Left ventricle myocardium inferior (tissue), 1 donor: ENCODE measurements at regions not wholly inside any gene's neighbourhood (a gene's known extent, or its start where the extent isn't known, plus 50 kb on each side); places are given as distances from the start of the nearest gene placed in this dataset.

Experiments used
- DNase-seq: peaks from one replicate; pipeline ENCODE4 v3.0.0-alpha.2; 2020
- H3K27ac ChIP-seq: fragments of 200-600 bp; replicated peaks from 2 replicates; pipeline ENCODE4 v1.8.0; 2021
- H3K27me3 ChIP-seq: fragments of 200-600 bp; 2 replicates; pipeline ENCODE4 v1.8.0; 2021; ENCODE audit warnings: low read depth
- H3K36me3 ChIP-seq: fragments of 200-600 bp; 2 replicates; pipeline ENCODE4 v1.8.0; 2021
- H3K4me1 ChIP-seq: fragments of 200-600 bp; 2 replicates; pipeline ENCODE4 v1.8.0; 2021
- H3K4me3 ChIP-seq: fragments of 200-600 bp; 2 replicates; pipeline ENCODE4 v1.8.0; 2021; ENCODE audit warnings: mild to moderate bottlenecking, moderate library complexity
- H3K9me3 ChIP-seq: fragments of 200-600 bp; replicated peaks from 2 replicates; pipeline ENCODE4 v1.8.0; 2021
- intact Hi-C: fragments of 100-400 bp; cut with micrococcal nuclease; formaldehyde crosslinking; loops from one replicate; pipeline ENCODE4 v1.11.0; 2022
- TF ChIP-seq, protein P1 (sequence below): fragments of 200-600 bp; IDR thresholded peaks from 2 replicates; pipeline ENCODE4 v1.8.0; 2021; ENCODE audit warnings: antibody characterized with exemption, mild to moderate bottlenecking, borderline replicate concordance
- donor health status: DM: no; HTN: yes; CAD: no; lungs with severe emphysema.

DNA sequence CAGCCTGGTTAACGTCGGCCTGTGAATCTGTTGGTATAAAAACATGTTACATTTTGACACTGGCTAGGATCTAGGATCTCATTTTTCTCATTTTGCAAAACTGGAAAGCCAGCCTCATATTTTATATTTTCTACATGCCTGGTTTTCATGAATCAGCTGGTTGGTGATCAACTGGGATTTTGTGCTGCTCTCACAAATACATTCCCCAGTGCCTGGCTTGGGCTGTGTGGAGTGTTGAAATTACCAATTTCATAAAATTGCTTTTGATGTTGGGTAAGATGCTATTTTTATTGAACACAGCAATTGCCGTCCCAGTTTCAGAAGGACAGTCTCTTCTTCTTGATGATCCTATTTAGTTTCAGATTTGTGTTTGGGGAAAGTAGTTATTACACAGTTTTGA, 604.3 kb downstream of the TAFA4 start:
- DNase-seq, result no peak
- Histone ChIP-seq H3K9me3 (peaks cover 3% of the 10 kb centered on the region), H3K27ac (no peak overlapping the region), H3K27me3 (no peaks in the 10 kb centered on the region), H3K4me1 (no peaks in the 10 kb centered on the region), H3K36me3 (no peaks in the 10 kb centered on the region), H3K4me3 (no peak overlapping the region)
- intact Hi-C loops, result no loop called here
- TF ChIP-seq, protein P1, sequence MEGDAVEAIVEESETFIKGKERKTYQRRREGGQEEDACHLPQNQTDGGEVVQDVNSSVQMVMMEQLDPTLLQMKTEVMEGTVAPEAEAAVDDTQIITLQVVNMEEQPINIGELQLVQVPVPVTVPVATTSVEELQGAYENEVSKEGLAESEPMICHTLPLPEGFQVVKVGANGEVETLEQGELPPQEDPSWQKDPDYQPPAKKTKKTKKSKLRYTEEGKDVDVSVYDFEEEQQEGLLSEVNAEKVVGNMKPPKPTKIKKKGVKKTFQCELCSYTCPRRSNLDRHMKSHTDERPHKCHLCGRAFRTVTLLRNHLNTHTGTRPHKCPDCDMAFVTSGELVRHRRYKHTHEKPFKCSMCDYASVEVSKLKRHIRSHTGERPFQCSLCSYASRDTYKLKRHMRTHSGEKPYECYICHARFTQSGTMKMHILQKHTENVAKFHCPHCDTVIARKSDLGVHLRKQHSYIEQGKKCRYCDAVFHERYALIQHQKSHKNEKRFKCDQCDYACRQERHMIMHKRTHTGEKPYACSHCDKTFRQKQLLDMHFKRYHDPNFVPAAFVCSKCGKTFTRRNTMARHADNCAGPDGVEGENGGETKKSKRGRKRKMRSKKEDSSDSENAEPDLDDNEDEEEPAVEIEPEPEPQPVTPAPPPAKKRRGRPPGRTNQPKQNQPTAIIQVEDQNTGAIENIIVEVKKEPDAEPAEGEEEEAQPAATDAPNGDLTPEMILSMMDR, result no peak

DNA sequence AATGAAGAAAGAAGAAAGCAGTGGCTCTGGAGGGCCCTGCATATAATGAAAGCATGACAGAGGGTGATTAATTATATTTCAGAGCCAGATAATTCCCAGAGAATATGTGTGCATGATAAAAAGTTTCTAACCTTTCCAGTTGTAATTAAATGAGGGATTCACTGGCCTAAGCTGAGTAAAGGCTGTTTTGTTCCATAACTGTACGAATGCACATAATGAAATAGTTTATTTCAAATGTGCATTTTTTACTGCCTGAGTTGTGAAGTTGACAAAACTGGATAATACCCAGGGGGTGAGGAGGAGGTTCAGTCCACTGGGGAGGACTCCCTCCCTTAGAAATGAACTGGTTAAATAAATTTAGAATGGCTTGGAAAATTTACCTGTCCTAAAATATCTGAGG, 616.4 kb downstream of the TAFA4 start:
- H3K4me3 ChIP-seq, result no peak overlapping the region
- intact Hi-C loops, result no loop called here
- peaks cover 12% of the 10 kb centered on the region for H3K9me3 ChIP-seq
- DNase-seq, result no peak
- TF ChIP-seq, protein P1, result no peak
- no peaks in the 10 kb centered on the region for H3K36me3 ChIP-seq
- no peak overlapping the region for H3K27ac ChIP-seq
- no peaks in the 10 kb centered on the region for H3K27me3 ChIP-seq
- no peaks in the 10 kb centered on the region for H3K4me1 ChIP-seq

DNA sequence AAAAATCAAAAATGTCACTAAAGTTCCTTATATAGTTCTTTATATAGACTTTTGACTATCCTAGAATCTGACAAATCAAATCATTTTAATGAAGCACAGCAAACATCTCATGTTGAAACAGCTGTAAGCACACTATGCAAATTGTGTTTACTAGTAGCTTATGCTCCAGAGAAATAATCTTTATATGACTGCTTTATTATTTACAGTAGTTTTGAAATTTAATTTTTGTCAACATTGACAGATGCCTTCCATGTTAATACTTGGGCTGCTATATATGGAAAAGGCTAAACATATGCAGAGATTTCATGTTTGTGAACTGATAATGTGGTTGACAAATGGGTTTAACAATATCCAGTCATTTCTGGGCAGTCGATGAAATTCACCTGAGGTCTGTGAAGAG, 616.8 kb downstream of the TAFA4 start:
- TF ChIP-seq, protein P1, result no peak
- no peaks in the 10 kb centered on the region for H3K27me3 ChIP-seq
- H3K4me3 ChIP-seq, result no peak overlapping the region
- intact Hi-C loops, result no loop called here
- no peaks in the 10 kb centered on the region for H3K36me3 ChIP-seq
- H3K9me3 ChIP-seq, result peaks cover 12% of the 10 kb centered on the region
- DNase-seq, result no peak
- no peaks in the 10 kb centered on the region for H3K4me1 ChIP-seq
- no peak overlapping the region for H3K27ac ChIP-seq

DNA sequence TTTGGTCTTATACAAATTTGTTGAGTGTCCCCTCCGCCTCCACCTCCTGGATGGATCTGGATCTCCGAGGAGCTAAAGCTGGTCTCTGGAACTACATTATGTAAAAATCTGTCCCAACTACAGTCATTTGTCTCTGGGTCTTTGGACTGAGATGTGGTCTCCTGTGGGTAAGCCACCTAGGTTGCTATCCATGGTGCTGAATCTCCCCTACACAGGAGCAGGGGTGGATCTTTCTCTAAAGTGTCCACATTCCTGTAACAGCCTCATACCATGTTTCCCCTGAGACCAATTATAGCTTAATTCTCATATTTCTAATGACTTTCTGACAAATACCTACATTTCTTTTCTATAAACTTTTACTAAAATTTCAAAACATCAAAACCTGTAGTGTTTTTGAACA, 625.8 kb downstream of the TAFA4 start:
- Histone ChIP-seq H3K27me3 (no peaks in the 10 kb centered on the region), H3K4me3 (no peak overlapping the region), H3K27ac (no peak overlapping the region), H3K36me3 (no peaks in the 10 kb centered on the region), H3K4me1 (no peaks in the 10 kb centered on the region), H3K9me3 (no peaks in the 10 kb centered on the region)
- no peak for DNase-seq
- intact Hi-C loops, result no loop called here
- TF ChIP-seq, protein P1, result no peak

DNA sequence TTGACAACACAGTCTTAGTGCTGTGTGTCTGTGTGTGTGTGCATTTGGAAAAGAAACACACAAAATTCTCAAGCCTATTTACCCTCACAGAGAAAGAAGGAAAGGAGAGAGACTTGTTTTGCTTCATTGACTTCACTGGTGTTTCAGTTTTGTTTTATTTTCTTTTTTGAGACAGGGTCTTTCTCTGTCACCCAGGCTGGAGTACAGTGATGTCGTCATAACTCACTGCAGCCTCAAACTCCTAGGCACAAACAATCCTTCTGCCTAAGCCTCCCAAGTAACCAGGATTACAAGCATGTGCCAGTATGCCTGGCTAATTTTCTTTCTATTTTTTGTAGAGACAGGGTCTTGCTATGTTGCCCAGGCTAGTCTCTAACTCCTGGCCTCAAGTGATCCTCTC, 636.9 kb downstream of the TAFA4 start:
- Histone ChIP-seq H3K4me3 (no peak overlapping the region), H3K4me1 (no peaks in the 10 kb centered on the region), H3K36me3 (no peaks in the 10 kb centered on the region), H3K27me3 (no peaks in the 10 kb centered on the region), H3K9me3 (peaks cover 6% of the 10 kb centered on the region), H3K27ac (no peak overlapping the region)
- intact Hi-C loops, result no loop called here
- TF ChIP-seq, protein P1, result no peak
- no peak for DNase-seq

DNA sequence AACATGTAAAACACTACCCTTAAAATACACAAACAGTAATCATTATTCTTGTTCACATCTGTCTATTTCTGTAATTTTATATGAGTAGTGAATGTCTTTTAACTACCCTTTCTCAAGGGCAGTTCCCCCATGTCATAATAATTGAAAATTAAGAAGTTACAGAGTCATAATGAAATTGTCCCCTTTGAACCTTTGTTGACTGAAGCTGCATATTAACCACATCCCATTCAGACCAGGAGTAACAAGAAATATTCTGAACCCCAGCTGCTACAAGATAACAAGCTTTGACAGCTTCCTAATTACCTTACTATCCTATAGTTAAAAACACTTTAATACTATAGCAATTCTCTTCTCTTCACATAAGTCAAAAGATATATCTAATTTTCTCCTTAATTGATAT, 635.9 kb upstream of the SUCLG2 start:
- no peaks in the 10 kb centered on the region for H3K27me3 ChIP-seq
- intact Hi-C loops, result no loop called here
- TF ChIP-seq, protein P1, result no peak
- no peaks in the 10 kb centered on the region for H3K4me1 ChIP-seq
- no peak for DNase-seq
- H3K36me3 ChIP-seq, result no peaks in the 10 kb centered on the region
- H3K27ac ChIP-seq, result no peak overlapping the region
- no peak overlapping the region for H3K4me3 ChIP-seq
- H3K9me3 ChIP-seq, result no peaks in the 10 kb centered on the region
